Stimulated activated CD4-positive, alpha-beta T cell treated with anti-CD3 and anti-CD28 coated beads, Interleukin-1b, Interleukin-23, amount 100 ng/mL, for 24 hours (primary cell): ENCODE measurements at regions not wholly inside any gene's neighbourhood (a gene's known extent, or its start where the extent isn't known, plus 50 kb on each side); places are given as distances from the start of the nearest gene placed in this dataset.

Source experiments
- DNase-seq, 4 experiments: peaks; one replicate each; pipeline ENCODE4 v3.0.0-alpha.2; 2020; ENCODE audit warnings: low read depth in 4 of 4, low spot score in 1 of 4

DNA sequence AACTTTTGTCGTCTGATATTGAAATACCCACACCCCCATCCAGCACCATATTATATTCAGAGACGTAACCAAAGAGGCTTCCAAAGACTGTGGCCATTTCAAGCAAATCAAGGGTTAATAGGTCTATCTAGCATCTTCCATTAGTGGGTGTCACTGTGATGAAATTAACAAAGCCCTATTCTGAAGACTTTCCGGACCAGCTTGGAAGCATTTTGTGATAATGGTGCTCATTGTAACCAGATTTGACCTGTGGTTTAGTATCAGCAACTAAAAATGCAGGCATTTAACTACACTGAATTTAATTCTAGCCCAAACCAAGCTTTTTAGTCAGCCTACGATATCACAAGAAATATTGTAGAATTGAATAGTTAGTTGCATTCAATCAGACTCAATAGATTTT, 309.7 kb upstream of the TENM3 start:
- no peak for DNase-seq

- DNase-seq = no peak
These were observed 304.6 kb upstream of the TENM3 start for GRCh38 chr4:181938631-181939030.

GRCh38 chr4:181939199-181939945, 303.8 kb upstream of the TENM3 start:
- no peak for DNase-seq

GRCh38 chr4:181944527-181944926, 298.7 kb upstream of the TENM3 start:
- no peak for DNase-seq

DNA sequence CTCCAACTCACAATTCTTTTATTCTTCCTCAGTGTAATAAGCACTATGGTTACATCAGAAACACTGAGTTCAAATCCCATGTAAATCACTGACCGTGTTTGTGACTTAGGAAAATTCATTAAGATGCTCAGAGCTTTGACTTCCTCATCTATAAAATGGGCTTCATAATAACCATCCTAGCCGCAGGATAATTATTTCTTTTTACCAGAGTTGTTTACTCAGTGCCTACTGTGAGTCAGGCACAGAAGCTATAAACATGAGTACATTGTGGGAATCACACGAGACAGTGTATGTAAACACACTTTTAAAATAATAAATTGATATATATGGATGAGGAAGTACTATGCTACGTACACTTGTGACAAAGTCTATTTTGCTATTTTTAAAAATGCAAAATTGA, 296.3 kb upstream of the TENM3 start:
- DNase-seq = no peak

GRCh38 chr4:181948839-181949382, 294.3 kb upstream of the TENM3 start:
- DNase-seq = no peak

- DNase-seq = no peak
These were observed 293.4 kb upstream of the TENM3 start for GRCh38 chr4:181949704-181950312.

DNA sequence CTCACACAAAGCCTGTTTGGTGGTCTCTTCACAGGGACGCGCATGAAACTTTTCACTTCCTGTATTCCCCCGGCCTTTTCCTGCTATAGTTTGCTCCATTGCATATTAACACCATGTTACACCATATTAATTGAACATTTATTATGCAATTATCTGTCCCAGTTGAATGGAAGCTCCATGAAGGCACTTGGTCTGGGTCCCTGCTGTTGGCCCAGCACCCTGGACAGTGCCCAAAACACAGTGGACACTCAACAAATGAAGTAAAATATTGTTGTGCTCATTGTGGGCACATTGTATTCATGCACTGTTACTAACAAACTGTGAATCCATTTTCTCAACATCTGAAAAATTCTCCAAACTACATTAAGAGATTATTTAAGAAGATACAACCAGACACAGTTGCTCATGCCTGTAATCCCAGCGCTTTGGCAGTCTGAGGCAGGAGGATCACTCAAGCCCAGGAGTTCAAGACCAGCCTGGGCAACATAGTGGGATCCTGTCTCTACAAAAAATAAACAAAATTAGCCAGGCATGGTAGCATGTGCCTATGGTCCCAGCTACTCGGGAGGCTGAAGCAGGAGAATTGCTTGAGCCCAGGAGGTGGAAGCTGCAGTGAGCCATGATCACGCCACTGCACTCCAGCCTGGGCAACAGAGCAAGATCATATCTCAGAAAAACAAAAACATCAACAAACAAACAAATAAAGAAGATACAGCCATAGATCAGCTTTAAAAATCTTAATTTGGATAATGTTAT, 292.7 kb upstream of the TENM3 start:
- no peak for DNase-seq

GRCh38 chr4:181951265-181951664, 291.9 kb upstream of the TENM3 start:
- no peak for DNase-seq

DNA sequence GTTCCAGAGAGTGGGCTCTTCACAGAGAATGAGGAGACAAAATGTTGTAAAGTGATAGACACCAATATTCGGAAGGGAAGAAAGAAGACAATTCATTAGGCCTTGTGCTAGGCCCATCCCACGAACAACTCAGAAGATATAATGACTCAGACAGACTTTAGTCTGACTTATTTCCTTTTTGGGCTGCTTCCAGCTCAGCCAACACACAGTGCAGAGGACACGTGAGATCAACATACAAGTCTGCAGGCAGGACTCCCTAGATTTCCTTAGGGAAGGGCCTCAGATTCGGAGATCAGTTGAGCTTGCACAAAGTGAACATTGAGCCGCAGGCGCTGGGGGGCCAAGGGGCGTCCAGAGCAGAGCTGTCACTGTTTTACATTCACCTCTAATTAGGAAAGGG, 290.7 kb upstream of the TENM3 start:
- DNase-seq = no peak

DNA sequence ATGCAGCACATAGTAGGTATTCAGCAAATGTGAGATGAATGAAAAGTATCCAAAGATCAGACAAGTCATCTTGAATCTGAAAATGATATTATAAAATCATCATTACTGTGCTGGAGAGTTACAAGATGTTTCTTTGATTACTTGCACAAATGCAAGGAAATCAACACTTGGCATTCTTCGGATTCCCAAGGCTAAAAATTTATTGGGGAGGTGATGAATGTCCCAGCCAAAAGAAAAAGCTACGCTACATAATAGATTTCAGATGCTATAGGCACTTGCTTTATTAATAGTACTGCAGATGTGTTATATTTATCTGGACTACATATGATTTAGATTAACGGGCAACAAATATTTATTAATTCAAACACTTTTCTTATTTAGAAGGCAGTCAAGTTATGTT, 286.7 kb upstream of the TENM3 start:
- no peak for DNase-seq

DNA sequence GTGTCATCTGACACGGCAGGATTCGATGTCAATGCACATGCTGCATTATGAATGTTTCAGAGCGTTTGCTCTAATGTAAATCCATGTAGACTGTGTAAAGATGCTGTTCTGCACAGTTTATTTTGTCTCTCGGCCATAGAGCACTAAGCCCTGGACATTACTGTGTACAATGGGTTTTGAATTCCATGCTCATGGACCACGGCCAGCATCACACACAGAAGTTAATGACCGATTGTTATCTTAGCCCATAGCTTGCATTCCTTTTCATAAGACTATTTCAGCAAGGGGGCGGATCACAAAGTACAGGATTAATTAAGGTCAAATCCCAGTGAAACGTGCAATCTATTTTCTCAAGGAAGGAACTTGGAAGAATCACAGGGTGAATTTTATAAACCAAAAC, 286.1 kb upstream of the TENM3 start:
- DNase-seq = no peak

DNA sequence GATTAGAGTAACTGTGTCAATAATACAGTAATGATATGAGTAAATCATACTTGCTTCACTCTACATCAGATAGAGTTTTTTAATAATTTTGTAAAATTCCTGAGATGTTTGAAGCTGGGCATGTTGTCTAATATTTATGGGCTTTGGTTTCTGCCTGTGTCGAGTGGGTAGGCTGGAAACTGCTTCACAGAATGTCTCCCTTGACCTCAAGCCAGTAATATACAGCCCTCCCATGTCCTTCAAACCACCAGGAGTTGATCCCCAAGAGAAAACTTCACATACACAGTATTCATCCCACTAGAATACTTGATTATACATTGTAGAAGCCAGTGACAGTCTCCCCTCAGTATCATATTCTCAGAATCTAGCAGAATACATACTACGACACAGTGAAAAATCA, 284.8 kb upstream of the TENM3 start:
- DNase-seq = no peak

DNA sequence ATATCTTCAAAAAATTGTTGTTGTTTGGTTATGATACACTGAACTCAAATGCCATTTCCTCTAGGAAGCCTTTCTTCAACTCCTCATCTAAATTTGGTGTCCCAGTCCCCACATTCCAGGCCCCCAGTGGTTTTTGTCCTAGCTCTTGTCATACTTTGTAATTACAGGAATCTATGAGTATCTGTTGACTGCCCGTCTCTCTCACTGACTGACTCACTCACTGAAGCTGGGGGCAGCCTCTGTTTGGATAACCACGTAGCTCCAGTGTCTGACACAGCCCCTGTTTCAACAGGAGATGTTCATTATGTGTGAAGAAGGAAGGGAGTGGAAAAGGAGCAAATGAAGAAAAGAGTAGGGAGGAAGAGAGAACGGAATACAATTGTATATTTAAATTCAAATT, 284.1 kb upstream of the TENM3 start:
- no peak for DNase-seq

DNA sequence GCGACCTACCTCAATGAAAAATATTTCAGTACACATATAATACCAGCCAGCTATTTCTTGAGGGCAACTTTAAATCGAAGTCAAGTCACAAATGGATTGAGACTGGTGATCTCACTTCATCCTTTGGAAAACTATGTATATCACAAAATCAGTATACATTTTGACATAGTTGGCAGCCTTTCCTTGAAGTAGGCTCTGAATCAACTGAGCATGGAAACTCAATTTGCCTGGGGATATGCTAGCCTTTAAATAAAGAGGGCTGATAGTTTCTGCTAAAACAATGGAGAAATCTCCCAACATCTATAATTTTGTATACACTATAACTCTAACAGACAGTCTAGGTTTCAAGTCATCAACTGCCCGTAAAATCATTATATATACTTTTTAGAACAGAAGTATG, 282.8 kb upstream of the TENM3 start:
- no peak for DNase-seq

GRCh38 chr4:181962321-181962720, 280.9 kb upstream of the TENM3 start:
- no peak for DNase-seq

GRCh38 chr4:181964731-181965130, 278.5 kb upstream of the TENM3 start:
- no peak for DNase-seq

- no peak for DNase-seq
These were observed 277.1 kb upstream of the TENM3 start for GRCh38 chr4:181966104-181966551.

- DNase-seq = no peak
These were observed 275.8 kb upstream of the TENM3 start for GRCh38 chr4:181967401-181967800.

DNA sequence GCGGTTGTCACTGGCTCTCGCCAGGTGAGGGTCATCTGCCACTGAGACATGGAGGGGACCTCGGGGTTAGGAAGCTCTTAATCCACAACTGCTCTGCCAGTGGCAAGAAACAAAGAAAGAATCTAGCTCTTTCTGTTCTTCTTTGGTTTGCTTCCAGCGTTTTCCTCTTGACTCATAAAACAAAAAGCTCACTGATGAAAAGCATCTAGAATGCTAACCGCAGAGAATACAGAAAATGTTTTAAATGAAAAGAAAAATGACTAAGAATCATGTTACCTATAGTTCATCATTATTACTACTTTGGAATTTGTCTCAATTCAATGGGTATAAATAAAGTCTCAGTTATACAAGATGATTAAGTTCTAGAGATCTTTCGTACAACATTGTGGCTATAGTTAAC, 274.8 kb upstream of the TENM3 start:
- DNase-seq = no peak

DNA sequence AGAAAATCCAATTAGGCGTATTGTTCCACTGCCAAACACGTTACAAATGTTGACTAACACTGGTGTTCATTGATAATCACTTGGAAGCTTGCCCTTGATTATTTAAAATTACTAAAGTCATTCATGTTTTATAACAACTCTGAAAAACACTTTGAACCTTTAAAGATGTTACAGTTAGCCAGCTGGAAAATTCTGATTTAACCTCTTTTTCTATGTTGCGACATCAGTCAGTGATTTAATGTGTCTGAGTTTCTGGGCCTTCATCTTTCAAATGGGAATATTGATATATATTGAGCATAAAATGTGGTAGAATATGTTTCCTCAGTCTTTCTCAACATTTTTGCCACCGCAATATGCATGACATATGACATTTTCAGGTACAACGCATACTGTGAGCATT, 274.1 kb upstream of the TENM3 start:
- no peak for DNase-seq

- no peak for DNase-seq
These were observed 272.8 kb upstream of the TENM3 start for GRCh38 chr4:181970366-181970765.
